ENCODE measurements at regions not wholly inside any gene's neighbourhood (a gene's known extent, or its start where the extent isn't known, plus 50 kb on each side); places are given as distances from the start of the nearest gene placed in this dataset.

DNA sequence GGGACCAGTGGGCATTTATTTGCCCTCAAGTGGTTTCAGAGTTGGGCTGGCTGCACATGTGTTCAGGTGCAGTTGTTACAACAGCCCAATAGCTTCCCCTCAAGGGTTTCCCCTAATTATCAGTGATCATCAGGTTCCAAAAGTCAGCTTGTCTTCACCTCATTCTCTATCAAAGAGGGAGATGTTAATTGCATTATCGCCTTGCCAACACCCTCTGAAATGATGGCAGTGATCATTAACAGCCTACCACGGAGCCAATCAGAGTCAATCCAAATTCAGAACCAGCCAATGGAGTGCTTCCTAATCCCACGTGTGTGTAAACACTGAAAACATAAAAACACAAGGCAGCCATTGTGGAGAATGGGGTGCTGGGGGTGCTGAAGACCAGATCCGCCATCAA is 248.4 kb upstream of the ZNF507 start:
- no peaks in the 10 kb centered on the region for H3K9me3 ChIP-seq (ENCODE audit: control insufficient read depth, insufficient read depth, low read length)
- TF ChIP-seq, protein P1, sequence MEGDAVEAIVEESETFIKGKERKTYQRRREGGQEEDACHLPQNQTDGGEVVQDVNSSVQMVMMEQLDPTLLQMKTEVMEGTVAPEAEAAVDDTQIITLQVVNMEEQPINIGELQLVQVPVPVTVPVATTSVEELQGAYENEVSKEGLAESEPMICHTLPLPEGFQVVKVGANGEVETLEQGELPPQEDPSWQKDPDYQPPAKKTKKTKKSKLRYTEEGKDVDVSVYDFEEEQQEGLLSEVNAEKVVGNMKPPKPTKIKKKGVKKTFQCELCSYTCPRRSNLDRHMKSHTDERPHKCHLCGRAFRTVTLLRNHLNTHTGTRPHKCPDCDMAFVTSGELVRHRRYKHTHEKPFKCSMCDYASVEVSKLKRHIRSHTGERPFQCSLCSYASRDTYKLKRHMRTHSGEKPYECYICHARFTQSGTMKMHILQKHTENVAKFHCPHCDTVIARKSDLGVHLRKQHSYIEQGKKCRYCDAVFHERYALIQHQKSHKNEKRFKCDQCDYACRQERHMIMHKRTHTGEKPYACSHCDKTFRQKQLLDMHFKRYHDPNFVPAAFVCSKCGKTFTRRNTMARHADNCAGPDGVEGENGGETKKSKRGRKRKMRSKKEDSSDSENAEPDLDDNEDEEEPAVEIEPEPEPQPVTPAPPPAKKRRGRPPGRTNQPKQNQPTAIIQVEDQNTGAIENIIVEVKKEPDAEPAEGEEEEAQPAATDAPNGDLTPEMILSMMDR (IDR thresholded peaks at IDR 0.05; ENCODE audit: low read depth, low read length) = no peak
- H3K4me3 ChIP-seq (ENCODE audit: low read depth, low read length) = no peak overlapping the region
- H3K27ac ChIP-seq (ENCODE audit: low read depth, low read length) = no peak overlapping the region
- ChIA-PET CTCF (no interaction called here), POLR2A (no interaction called here)
- DNase-seq (ENCODE audit: low read depth, low spot score) = no peak
- no peaks in the 10 kb centered on the region for H3K27me3 ChIP-seq (ENCODE audit: control insufficient read depth, insufficient read depth, low read length)

DNA sequence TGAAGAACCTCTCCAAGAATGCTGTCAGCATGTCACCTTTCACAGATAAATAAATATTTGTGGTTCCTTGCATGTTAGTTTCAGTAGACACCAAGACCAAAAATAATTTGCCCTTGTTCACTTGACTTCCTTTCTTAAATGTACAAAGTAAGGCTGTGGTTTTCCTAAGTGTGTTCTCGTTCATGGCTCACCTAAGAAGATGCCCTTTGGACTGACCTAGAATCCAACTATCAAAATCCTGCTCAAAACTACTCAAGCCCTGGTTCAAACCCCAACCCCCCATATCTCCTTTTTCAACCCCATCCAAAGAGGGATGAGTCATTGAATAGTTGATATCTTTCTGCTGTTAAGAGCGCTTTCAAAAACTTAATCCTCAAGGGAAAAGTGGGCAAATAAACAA is 247.8 kb upstream of the ZNF507 start:
- ChIA-PET POLR2A (no interaction called here), CTCF (no interaction called here)
- DNase-seq (ENCODE audit: low read depth, low spot score) = no peak
- no peaks in the 10 kb centered on the region for H3K27me3 ChIP-seq (ENCODE audit: control insufficient read depth, insufficient read depth, low read length)
- H3K9me3 ChIP-seq (ENCODE audit: control insufficient read depth, insufficient read depth, low read length) = no peaks in the 10 kb centered on the region
- TF ChIP-seq, protein P1 (IDR thresholded peaks at IDR 0.05; ENCODE audit: low read depth, low read length) = no peak
- H3K27ac ChIP-seq (ENCODE audit: low read depth, low read length) = no peak overlapping the region
- H3K4me3 ChIP-seq (ENCODE audit: low read depth, low read length) = no peak overlapping the region

DNA sequence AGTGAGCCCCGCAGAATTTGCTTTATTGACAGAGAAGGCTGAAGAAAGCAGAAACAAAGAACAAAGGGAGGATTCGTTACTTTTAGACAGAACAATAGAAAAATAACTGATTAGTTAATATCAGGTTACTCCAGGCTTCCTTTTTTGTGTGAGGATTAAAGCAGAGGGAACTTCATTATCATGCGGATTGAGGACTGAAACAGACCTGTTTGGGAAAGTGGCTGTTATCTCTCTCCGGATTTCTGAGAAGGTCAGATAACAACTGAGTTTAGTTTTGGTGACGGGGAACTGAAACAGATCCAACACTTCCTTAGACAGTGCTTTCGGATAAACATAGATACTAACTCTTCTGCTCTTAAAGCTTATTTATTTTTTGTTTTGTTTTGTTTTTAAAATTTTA is 246.4 kb upstream of the ZNF507 start:
- CTCF ChIA-PET = no interaction called here
- TF ChIP-seq, protein P1 (IDR thresholded peaks at IDR 0.05; ENCODE audit: low read depth, low read length) = no peak

DNA sequence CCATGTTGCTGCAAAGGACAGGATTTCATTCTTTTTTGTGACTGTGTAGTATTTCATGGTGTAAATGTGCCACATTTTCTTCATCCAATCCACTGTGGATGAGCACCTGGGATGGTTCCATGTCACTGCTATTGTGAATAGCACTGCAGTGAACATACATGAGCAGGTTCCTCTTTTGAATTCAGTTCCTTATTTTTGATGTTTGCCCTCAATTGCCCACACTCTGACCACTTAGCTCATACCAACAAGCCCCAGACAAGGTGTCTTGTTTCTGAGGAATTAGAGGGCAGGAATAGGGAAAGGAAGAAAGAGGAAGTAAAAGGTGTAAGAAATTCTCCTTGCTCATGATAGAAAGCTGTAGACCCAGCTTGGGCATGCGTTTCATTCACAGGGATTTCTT is 244.2 kb upstream of the ZNF507 start:
- CTCF ChIA-PET = no interaction called here

More for the DNA sequence above, 246.4 kb upstream of the ZNF507 start:
- no peaks in the 10 kb centered on the region for H3K27me3 ChIP-seq (ENCODE audit: control insufficient read depth, insufficient read depth, low read length)
- POLR2A ChIA-PET = no interaction called here
- DNase-seq (ENCODE audit: low read depth, low spot score) = no peak
- no peaks in the 10 kb centered on the region for H3K9me3 ChIP-seq (ENCODE audit: control insufficient read depth, insufficient read depth, low read length)
- no peak overlapping the region for H3K4me3 ChIP-seq (ENCODE audit: low read depth, low read length)
- no peak overlapping the region for H3K27ac ChIP-seq (ENCODE audit: low read depth, low read length)

DNA sequence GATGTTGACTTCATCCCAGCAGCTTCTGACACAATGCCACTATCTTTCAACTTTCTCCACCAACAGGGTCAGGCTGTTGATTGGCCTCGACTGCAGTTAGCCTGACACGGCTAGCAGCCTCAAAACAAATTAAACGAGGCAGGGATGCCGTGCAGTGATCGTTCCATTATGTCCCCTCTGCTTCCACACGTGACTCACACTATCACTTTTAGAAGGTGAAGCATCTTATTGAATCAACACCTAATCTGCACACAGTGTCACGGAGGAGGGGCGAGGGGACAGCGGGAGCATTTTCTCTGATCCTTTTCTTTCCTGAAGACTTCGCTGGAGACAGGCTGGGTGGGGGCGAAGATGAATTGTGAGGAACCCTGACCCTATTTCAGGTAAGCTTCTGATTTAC is 241.9 kb upstream of the ZNF507 start:
- H3K9me3 ChIP-seq (ENCODE audit: control insufficient read depth, insufficient read depth, low read length) = no peaks in the 10 kb centered on the region
- POLR2A ChIA-PET = no interaction called here
- CTCF ChIA-PET = no interaction called here

More for the DNA sequence above, 244.2 kb upstream of the ZNF507 start:
- TF ChIP-seq, protein P1 (IDR thresholded peaks at IDR 0.05; ENCODE audit: low read depth, low read length) = no peak
- Histone ChIP-seq H3K27ac (ENCODE audit: low read depth, low read length) (no peak overlapping the region), H3K9me3 (ENCODE audit: control insufficient read depth, insufficient read depth, low read length) (no peaks in the 10 kb centered on the region), H3K27me3 (ENCODE audit: control insufficient read depth, insufficient read depth, low read length) (no peaks in the 10 kb centered on the region), H3K4me3 (ENCODE audit: low read depth, low read length) (no peak overlapping the region)
- no peak for DNase-seq (ENCODE audit: low read depth, low spot score)
- POLR2A ChIA-PET = no interaction called here

More for the DNA sequence above, 241.9 kb upstream of the ZNF507 start:
- no peak for DNase-seq (ENCODE audit: low read depth, low spot score)
- H3K27me3 ChIP-seq (ENCODE audit: control insufficient read depth, insufficient read depth, low read length) = no peaks in the 10 kb centered on the region
- TF ChIP-seq, protein P1 (IDR thresholded peaks at IDR 0.05; ENCODE audit: low read depth, low read length) = no peak
- no peak overlapping the region for H3K4me3 ChIP-seq (ENCODE audit: low read depth, low read length)
- H3K27ac ChIP-seq (ENCODE audit: low read depth, low read length) = no peak overlapping the region

Data from AG04450 (cell line).